ENCODE measurements at regions not wholly inside any gene's neighbourhood (a gene's known extent, or its start where the extent isn't known, plus 50 kb on each side); places are given as distances from the start of the nearest gene placed in this dataset.

GRCh38 chr2:89841476-89841840, 1150.0 kb downstream of the RPIA start:
- Histone ChIP-seq H3K9me2 (replicated peaks; ENCODE audit: low read length) (no peaks in the 10 kb centered on the region), H2AFZ (ENCODE audit: low read length) (no peak overlapping the region), H3K36me3 (ENCODE audit: low read depth, low read length) (no peaks in the 10 kb centered on the region), H3K4me2 (ENCODE audit: low read length) (no peak overlapping the region), H3K9ac (ENCODE audit: low read length) (no peak overlapping the region), H3K9me3 (ENCODE audit: low read length) (peaks cover 5% of the 10 kb centered on the region), H3K27ac (ENCODE audit: low read length) (no peak overlapping the region), H3F3A (ENCODE audit: low read length, unreplicated experiment) (no peaks in the 10 kb centered on the region), H3K4me1 (ENCODE audit: insufficient read depth, low read length) (no peaks in the 10 kb centered on the region), H3K4me3 (ENCODE audit: low read length) (no peak overlapping the region), H3K79me2 (ENCODE audit: low read length) (no peaks in the 10 kb centered on the region), H4K20me1 (ENCODE audit: low read length) (no peaks in the 10 kb centered on the region), H3K27me3 (ENCODE audit: low read length) (no peaks in the 10 kb centered on the region)
- ATAC-seq (no peak), DNase-seq (no peak)
- ChIA-PET CTCF (no interaction called here), POLR2A (ENCODE audit: unreplicated experiment) (no interaction called here)
- TF ChIP-seq EZH2phosphoT487 (IDR thresholded peaks at IDR 0.05; ENCODE audit: borderline replicate concordance, low read length), result no peak
- TF ChIP-seq CTCF (conservative IDR thresholded peaks at IDR 0.05; ENCODE audit: low read depth, low read length), result no peak
- TF ChIP-seq EZH2 (IDR thresholded peaks at IDR 0.05; ENCODE audit: low read length, unreplicated experiment), result no peak
- intact Hi-C loops (cut with micrococcal nuclease), result no loop called here
- BruUV-seq (replicated peaks), result no TSS peak

- Histone ChIP-seq H3K79me2 (ENCODE audit: low read length) (no peaks in the 10 kb centered on the region), H3F3A (ENCODE audit: low read length, unreplicated experiment) (no peaks in the 10 kb centered on the region), H3K27ac (ENCODE audit: low read length) (no peak overlapping the region), H3K27me3 (ENCODE audit: low read length) (no peaks in the 10 kb centered on the region), H2AFZ (ENCODE audit: low read length) (no peak overlapping the region), H3K36me3 (ENCODE audit: low read depth, low read length) (no peaks in the 10 kb centered on the region), H4K20me1 (ENCODE audit: low read length) (no peaks in the 10 kb centered on the region), H3K9ac (ENCODE audit: low read length) (no peak overlapping the region), H3K9me3 (ENCODE audit: low read length) (no peaks in the 10 kb centered on the region; the same call in none of the 2 replicates), H3K4me3 (ENCODE audit: low read length) (no peak overlapping the region), H3K4me1 (ENCODE audit: insufficient read depth, low read length) (no peaks in the 10 kb centered on the region), H3K4me2 (ENCODE audit: low read length) (no peak overlapping the region), H3K9me2 (replicated peaks; ENCODE audit: low read length) (no peaks in the 10 kb centered on the region)
- CTCF ChIA-PET, result no interaction called here
- intact Hi-C loops (cut with micrococcal nuclease), result no loop called here
- POLR2A ChIA-PET (ENCODE audit: unreplicated experiment), result no interaction called here
- no peak for DNase-seq
- no TSS peak for BruUV-seq (replicated peaks)
- TF ChIP-seq EZH2 (IDR thresholded peaks at IDR 0.05; ENCODE audit: low read length, unreplicated experiment) (no peak), EZH2phosphoT487 (IDR thresholded peaks at IDR 0.05; ENCODE audit: borderline replicate concordance, low read length) (no peak), CTCF (conservative IDR thresholded peaks at IDR 0.05; ENCODE audit: low read depth, low read length) (no peak)
- no peak for ATAC-seq
These were observed 1150.9 kb downstream of the RPIA start for GRCh38 chr2:89842180-89842908.

- DNase-seq (no peak), ATAC-seq (no peak)
- H3K4me1 ChIP-seq (ENCODE audit: insufficient read depth, low read length), result no peaks in the 10 kb centered on the region
- H4K20me1 ChIP-seq (ENCODE audit: low read length), result no peaks in the 10 kb centered on the region
- H3K4me2 ChIP-seq (ENCODE audit: low read length), result no peak overlapping the region
- ChIA-PET CTCF (no interaction called here), POLR2A (ENCODE audit: unreplicated experiment) (no interaction called here)
- no peak for TF ChIP-seq CTCF (conservative IDR thresholded peaks at IDR 0.05; ENCODE audit: low read depth, low read length)
- no peak for TF ChIP-seq EZH2phosphoT487 (IDR thresholded peaks at IDR 0.05; ENCODE audit: borderline replicate concordance, low read length)
- peaks cover 16% of the 10 kb centered on the region; the same call in 1 of the 2 replicates for H3K27me3 ChIP-seq (ENCODE audit: low read length)
- H3K9ac ChIP-seq (ENCODE audit: low read length), result no peak overlapping the region
- intact Hi-C loops (cut with micrococcal nuclease), result no loop called here
- H2AFZ ChIP-seq (ENCODE audit: low read length), result no peak overlapping the region
- BruUV-seq (replicated peaks), result no TSS peak
- H3K79me2 ChIP-seq (ENCODE audit: low read length), result no peaks in the 10 kb centered on the region
- H3K9me2 ChIP-seq (replicated peaks; ENCODE audit: low read length), result no peaks in the 10 kb centered on the region
- H3K36me3 ChIP-seq (ENCODE audit: low read depth, low read length), result no peaks in the 10 kb centered on the region
- no peaks in the 10 kb centered on the region for H3F3A ChIP-seq (ENCODE audit: low read length, unreplicated experiment)
- H3K27ac ChIP-seq (ENCODE audit: low read length), result no peak overlapping the region
- H3K9me3 ChIP-seq (ENCODE audit: low read length), result no peaks in the 10 kb centered on the region; the same call in none of the 2 replicates
- H3K4me3 ChIP-seq (ENCODE audit: low read length), result no peak overlapping the region
These were observed 1152.9 kb downstream of the RPIA start for GRCh38 chr2:89844221-89844943.

Measured in PC-3 (cell line).